GM19328 (cell line): ENCODE measurements at regions not wholly inside any gene's neighbourhood (a gene's known extent, or its start where the extent isn't known, plus 50 kb on each side); places are given as distances from the start of the nearest gene placed in this dataset.
"Not testable (repeated sequence)": the region's sequence is repeated elsewhere in the genome, so short reads cannot be mapped to it uniquely, and the experiment has no call there.

Experiments
- ATAC-seq: cut with Tn5 transposase; IDR thresholded peaks from one replicate; pipeline ENCODE4 v1.9.1; 2021; ENCODE audit warnings: mild to moderate bottlenecking, moderate library complexity; ENCODE audit not compliant: unreplicated experiment

GRCh38 chr12:68387338-68387737 lies 55.2 kb upstream of the MDM1 start:
- ATAC-seq, result no peak

DNA sequence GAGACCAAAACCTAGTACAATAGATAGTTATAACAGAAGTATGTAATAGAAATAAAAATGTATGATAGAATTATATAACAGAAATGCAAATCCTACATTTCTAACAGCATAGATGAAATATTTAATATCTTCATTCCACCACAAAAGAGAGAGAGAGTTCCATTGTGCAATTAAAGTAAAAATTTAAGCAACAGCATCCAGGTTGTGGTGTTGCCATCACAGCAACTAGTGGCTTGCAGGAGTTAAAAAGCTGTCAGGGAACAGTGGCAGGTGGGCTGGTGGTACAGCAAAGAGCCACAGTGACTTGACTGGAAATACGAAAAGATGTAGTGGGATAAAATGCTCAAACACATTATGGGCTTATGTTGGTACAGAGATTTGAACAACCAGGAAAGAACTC lies 57.1 kb upstream of the MDM1 start:
- no peak for ATAC-seq

- no peak for ATAC-seq
These were observed 59.8 kb upstream of the MDM1 start for GRCh38 chr12:68391937-68392336.

DNA sequence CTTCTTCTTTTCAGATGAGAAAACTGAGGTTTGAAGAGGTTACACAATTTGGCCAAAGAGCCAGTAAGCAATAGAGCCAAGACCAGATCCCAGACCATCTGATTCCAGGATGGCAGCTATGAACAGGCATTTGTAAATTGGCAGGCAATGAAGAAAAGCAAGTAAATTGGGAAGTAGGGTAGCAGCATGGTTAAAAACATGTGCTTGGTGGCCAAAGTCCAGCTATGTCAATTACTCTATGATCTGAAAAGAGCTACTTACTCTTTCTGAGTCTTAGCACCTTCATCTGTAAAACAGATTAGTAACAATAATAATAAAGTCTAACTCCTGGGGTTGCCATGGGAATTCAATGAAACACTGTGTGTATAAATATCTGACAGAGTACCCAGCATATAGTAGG lies 60.2 kb upstream of the MDM1 start:
- no peak for ATAC-seq

DNA sequence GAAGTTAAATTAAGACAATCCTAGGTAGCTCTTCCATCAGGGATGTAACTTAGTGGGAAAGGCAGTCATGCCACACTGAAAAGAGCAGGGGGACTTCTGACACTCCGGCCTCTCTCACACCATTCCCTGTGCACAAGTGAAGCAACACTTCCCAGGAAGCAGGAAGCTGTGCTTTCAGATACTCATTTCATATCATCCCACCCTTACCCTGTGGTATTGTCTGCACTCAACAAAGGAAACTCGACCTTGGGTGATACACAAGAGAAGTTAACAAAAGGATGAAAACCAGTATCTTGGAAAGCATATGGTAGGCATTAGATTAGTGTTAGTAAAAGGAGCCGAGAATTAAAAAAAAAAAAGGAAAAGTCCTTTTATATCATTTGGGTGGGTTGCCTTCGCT lies 61.3 kb upstream of the MDM1 start:
- ATAC-seq, result no peak

DNA sequence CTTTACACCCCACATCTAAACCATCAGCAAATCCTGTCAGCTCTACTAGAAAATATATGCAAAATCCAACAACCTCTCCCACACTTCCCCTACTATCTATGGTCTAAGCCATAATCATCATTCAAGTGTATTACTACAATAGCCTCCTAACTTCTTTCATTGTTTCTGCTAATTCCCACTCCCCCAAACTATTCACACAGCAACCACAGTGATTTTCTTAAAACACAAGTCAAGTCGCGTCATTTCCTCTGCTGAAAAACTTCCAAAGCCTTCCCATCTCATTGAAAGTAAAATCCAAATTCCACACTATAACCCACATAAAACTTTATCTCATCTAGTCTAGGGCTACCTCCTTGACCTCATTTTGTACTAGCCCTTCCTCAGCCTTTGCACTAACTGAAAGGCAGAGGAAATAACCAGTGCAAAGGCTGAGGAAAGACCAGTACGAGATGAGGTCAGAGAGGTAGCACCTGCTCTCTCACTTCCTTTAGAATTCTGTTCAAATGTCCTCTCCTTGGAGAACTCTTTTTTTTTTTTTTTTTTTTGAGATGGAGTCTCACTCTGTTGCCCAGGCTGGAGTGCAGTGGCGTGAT lies 65.5 kb upstream of the MDM1 start:
- no peak for ATAC-seq

GRCh38 chr12:68398689-68399088 lies 66.5 kb upstream of the MDM1 start:
- ATAC-seq, result not testable (repeated sequence)

DNA sequence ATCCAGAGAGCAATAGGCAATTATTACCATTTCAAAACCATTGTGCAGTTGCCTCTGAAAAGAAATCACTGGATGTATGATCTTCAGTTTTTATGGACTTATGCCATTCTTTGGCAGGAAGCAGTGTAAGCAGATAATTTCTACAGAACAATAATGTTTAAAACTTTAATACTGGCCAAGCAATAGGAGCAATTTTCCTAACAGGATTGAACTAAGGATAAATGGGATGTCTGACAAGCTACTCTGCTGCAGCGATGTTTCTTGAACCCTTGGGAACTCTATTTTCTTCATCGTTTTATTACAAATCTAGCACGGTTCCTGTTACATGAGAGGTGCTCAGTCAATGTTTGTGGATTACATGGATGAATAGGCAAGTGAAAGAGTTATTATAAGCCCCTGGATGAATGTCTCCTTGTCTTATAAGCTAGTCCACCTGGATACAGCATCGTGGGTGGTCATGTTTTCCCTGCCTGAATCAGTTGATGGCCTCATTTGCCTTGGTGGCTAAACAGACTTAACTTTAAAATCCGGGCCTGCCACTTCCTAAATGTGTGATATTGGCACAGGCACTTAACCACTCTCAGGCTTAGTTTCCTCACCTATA lies 68.2 kb upstream of the MDM1 start:
- ATAC-seq, result no peak

- ATAC-seq, result no peak
These were observed 70.3 kb upstream of the MDM1 start for GRCh38 chr12:68402422-68402821.

DNA sequence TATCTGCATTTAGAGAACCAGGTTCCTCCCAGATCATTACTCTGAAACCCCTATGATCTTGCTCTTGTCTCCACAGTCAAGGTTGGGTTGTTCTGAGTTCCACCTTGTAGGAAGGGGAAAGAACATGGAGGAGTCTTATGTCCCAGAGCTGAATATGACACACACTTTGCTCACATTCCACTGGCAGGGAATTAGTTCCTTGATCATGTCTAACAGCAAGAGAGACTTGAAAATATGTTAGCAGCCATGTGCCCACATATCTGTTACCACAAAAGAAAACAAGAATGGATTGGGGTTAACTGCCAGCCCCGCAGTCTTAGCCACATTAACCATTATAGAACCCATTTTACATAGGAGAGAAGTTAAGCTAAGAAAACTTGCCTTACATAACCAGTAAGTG lies 71.1 kb upstream of the MDM1 start:
- no peak for ATAC-seq

GRCh38 chr12:68403711-68404110 lies 71.5 kb upstream of the MDM1 start:
- ATAC-seq, result no peak

- no peak for ATAC-seq
These were observed 73.2 kb upstream of the MDM1 start for GRCh38 chr12:68405343-68405781.

DNA sequence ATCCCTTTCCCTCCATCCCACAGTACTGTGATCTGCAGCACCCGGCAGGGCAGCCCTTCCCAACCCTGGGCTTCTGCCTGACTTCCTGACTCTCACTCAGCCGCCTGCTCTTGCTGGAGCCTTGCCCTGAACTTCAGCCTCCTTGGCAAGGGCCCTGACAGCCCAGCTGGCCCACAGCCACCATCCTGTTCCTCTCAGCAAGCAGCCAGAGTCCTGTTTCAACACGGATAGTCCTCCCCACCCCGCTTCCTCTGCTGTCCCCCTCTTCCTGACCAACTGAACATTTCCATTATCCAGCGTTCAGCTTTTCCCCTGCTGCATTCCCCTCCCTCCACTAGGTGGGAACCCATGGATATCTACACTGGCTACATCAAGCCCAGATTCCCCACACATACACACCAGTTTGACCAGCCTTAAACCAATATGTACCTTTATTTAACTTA lies 74.0 kb upstream of the MDM1 start:
- ATAC-seq, result no peak

DNA sequence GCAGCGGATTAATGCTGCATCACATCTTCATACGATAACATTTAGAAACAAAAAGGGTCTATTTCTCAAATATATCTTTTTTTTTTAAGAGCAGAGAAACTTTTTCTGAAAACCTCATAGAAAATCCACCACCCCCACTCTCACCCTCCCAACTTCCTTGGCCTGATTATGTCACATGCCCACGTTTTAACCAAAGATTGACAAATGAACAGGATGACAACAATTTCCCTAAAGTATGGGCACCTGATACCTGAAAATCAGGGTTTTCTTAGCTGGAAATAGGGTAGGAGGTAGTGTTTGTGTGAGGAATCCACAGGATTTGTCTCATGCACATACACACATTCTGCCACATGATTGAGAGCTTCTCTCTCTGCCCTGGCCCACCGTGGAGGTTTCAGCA lies 74.7 kb upstream of the MDM1 start:
- ATAC-seq, result no peak

GRCh38 chr12:68410018-68410660 lies 78.0 kb upstream of the MDM1 start:
- no peak for ATAC-seq

DNA sequence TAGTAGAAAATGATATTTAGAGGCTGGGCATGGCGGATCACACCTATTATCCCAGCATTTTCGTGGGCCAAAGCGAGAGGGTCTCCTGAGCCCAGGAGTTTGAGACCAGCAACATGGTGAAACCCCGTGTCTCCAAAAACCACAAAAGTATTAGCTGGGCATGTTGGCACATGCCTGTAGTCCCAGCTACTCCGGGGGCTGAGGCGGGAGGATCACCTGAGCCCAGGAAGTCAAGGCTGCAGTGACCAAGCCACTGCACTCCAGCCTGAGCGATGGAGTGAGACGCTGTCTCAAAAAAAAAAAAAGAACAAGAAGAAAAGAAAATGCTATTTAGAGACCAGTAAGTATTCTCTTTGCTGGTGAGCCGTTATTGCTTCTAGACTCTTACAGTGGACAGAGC lies 79.2 kb upstream of the MDM1 start:
- no peak for ATAC-seq

DNA sequence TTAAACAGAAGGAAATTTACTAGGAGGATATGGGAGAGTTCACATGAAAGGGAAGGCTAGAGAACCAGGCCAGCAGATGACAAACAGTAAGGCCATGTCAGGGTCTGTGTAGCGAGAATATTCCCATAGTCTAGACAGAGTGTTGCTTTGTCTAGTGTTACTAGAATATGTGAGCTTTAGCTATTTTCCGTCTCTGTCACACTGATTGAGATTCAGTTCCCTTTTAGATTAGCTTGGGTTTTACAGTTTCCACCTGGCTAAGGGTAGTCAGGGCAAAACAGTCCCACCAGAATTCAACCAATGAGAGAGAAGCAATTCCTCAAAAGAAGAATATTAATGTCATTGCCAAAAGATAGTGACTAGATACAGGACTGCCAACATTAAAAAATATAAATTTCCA lies 82.8 kb upstream of the MDM1 start:
- no peak for ATAC-seq

DNA sequence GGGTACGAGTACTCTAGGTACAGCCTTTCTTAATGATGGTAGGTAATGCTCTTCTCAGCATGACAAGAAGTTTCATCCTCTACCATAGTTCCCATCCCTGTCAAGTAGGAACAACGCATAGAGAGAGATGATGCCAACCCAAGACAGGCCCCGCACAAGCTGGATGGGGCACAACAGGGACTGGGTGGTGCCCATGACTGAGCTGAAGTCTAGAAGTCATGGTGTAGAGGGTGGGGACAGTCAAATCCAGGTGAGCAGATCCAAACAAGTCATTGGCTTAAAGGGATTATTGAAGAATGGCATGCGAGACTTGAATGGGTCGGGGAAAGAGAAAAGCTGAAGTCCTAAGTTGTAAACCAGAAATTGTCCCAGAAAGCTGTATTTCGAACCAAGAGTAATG lies 84.2 kb upstream of the MDM1 start:
- ATAC-seq, result no peak

DNA sequence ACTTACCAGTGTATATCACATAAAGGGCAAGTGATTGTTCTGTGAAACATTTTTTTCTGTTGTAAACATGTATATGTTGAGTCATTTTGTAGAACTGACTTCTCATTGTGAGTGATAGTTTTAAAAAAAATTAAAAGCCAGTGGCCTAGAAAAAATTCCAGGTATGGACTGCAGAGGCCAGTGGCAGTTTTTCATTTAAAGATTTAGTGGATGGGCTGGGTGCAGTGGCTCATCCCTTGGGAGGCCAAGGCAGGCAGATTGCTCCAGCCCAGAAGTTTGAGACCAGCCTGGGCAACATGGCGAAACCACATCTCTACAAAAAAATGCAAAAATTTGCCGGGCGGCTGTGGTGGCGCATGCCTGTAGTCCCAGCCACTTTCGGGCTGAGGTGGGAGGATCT lies 84.7 kb upstream of the MDM1 start:
- ATAC-seq, result no peak

DNA sequence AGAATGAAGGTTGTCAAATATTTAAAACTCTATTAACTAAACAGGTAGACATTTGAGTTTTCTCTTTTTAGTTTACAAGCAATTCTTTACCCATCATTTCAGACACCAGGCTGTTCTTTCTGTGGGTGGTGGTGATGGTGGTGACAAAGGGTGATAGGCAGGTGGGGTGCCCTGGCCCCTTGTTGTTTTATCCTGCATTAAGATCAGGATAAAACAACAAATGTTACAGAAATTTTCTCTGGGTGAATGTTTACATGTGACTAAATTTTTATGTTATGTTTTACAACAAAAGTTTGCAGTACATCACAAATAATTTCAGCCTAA lies 85.9 kb upstream of the MDM1 start:
- no peak for ATAC-seq

DNA sequence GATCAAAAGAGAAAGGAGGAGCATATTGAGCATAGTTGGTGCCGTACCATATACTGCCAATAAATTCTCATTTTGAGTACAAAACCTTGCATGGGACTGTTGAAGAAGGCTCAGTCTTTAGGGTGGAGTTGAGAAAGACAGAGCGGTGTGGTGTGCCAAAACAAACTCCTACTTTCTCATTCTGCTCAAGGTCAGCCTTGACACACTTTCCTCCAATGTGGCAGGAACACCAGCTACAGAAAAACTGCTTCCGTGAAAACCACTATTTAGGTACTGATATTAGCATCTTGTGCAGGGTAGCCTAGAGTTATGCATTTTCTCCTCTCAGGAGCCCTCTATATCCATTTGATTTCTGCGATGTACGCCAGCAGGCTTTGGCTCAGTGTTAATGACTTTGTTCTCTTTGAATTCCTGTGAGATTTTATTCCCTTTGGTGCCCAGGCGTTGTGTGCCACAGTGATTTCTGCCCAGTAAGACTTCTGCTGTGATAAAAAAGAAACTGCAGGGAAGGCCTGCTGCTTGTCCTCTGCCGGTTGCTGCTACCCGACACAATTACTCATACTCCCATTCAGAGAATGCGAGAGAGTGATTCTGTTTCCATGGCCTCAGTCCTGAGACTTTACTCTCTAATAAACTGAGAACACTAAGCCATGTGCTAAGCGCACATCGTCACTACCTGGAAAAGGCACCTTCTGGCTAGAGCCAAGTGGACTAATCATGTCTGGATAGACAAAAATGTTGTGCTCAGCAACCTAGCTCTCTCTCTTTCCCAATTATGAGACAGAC lies 88.3 kb upstream of the MDM1 start:
- ATAC-seq, result no peak

DNA sequence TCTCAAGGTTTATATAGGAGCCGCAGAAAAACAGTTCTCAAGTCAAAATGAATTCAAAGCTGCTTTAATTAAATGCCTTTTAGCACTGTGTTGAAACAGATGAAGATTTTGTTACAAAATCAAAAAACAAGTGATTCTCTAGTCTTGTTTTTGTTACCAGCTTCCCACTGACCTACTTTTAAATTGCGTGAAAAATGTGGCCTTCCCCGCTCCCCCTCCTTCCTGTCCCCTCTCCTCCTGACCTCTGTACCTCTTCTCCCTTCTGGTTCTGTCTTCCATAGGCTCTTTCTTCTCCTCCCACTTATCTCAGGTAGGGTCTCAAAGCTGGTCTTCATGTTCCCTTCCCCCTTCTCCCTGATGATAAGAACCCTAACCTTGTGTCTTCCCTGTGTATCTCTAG lies 90.0 kb upstream of the MDM1 start:
- no peak for ATAC-seq
